SU-DHL-6 (cell line): ENCODE measurements at regions not wholly inside any gene's neighbourhood (a gene's known extent, or its start where the extent isn't known, plus 50 kb on each side); places are given as distances from the start of the nearest gene placed in this dataset.

Experiments used
- CTCF ChIP-seq: fragments of 200-600 bp; sonication (generic); IDR thresholded peaks from one replicate; pipeline ENCODE4 v1.5.1; 2017; ENCODE audit warnings: antibody characterized with exemption, mild to moderate bottlenecking, low read length, moderate library complexity; ENCODE audit not compliant: insufficient read depth, poor library complexity, severe bottlenecking
- EZH2phosphoT487 ChIP-seq: fragments of 200-600 bp; sonication (generic), shearing (Covaris generic); conservative IDR thresholded peaks from 2 replicates; pipeline ENCODE4 v1.6.1; 2018; ENCODE audit warnings: mild to moderate bottlenecking, antibody characterized with exemption, low read length, moderate library complexity, mixed read lengths

DNA sequence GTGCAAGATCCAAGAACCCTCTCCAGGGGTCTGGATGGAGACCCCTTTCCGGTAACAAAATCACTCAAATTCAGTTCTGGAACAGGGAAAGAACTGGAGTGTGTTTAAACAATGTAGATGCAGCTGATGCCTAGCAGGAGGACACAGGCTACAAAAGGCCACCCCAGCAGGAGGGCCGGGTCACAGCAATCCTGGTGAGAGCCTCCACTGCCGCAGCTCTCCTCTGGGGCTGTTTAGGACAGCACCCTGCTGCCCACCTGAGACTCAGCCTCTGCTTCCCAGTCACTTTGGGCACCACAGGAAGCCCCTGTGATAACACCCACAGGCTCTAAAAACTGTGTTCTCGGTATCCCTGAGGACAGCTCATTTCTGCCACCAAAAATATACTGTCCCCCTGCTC is 318.7 kb upstream of the NBEA start:
- TF ChIP-seq CTCF (no peak), EZH2phosphoT487 (no peak)
